Upper lobe of right lung (tissue), 1 donor: ENCODE measurements at regions not wholly inside any gene's neighbourhood (a gene's known extent, or its start where the extent isn't known, plus 50 kb on each side); places are given as distances from the start of the nearest gene placed in this dataset.
"Not testable (repeated sequence)": the region's sequence is repeated elsewhere in the genome, so short reads cannot be mapped to it uniquely, and the experiment has no call there.

Experiments
- ATAC-seq: fragments of 200-7000 bp; cut with Tn5 transposase; one replicate; pipeline ENCODE4 v1.9.1; 2020; ENCODE audit warnings: mild to moderate bottlenecking, moderate library complexity
- DNase-seq: peaks from one replicate; pipeline ENCODE4 v3.0.0-alpha.2; 2020
- H3K27ac ChIP-seq: fragments of 200-600 bp; one replicate; pipeline ENCODE4 v1.8.0; 2022
- H3K27me3 ChIP-seq: fragments of 200-600 bp; one replicate; pipeline ENCODE4 v1.8.0; 2022; ENCODE audit warnings: mild to moderate bottlenecking
- H3K36me3 ChIP-seq: fragments of 200-600 bp; one replicate; pipeline ENCODE4 v1.8.0; 2022
- H3K4me1 ChIP-seq: fragments of 200-600 bp; one replicate; pipeline ENCODE4 v1.8.0; 2022
- H3K4me3 ChIP-seq: fragments of 200-600 bp; one replicate; pipeline ENCODE4 v1.8.0; 2022; ENCODE audit warnings: mild to moderate bottlenecking
- H3K9me3 ChIP-seq: fragments of 200-600 bp; one replicate; pipeline ENCODE4 v1.8.0; 2022
- CTCF ChIP-seq: fragments of 200-600 bp; IDR thresholded peaks from one replicate; pipeline ENCODE4 v1.8.0; 2022; ENCODE audit warnings: antibody characterized with exemption
- intact Hi-C: fragments of 100-400 bp; cut with DNase I; formaldehyde crosslinking; loops from one replicate; pipeline ENCODE4 v1.11.0; 2022
- donor health status: DM: no; HTN: yes; CAD: no; lungs with severe emphysema.

GRCh38 chr3:95237783-95238182 lies 1174.9 kb downstream of the NSUN3 start:
- DNase-seq (no peak), ATAC-seq (no peak)
- no peaks in the 10 kb centered on the region for H3K4me1 ChIP-seq
- no peak overlapping the region for H3K4me3 ChIP-seq
- TF ChIP-seq CTCF, result no peak
- no peak overlapping the region for H3K27ac ChIP-seq
- intact Hi-C loops, result no loop called here
- no peaks in the 10 kb centered on the region for H3K36me3 ChIP-seq
- H3K9me3 ChIP-seq, result no peaks in the 10 kb centered on the region
- no peaks in the 10 kb centered on the region for H3K27me3 ChIP-seq

- H3K9me3 ChIP-seq, result no peaks in the 10 kb centered on the region
- intact Hi-C loops, result no loop called here
- no peaks in the 10 kb centered on the region for H3K4me1 ChIP-seq
- no peaks in the 10 kb centered on the region for H3K36me3 ChIP-seq
- no peaks in the 10 kb centered on the region for H3K27me3 ChIP-seq
- no peak for ATAC-seq
- TF ChIP-seq CTCF, result no peak
- no peak for DNase-seq
- no peak overlapping the region for H3K27ac ChIP-seq
- H3K4me3 ChIP-seq, result no peak overlapping the region
These were observed 1177.5 kb downstream of the NSUN3 start for GRCh38 chr3:95240395-95240794.

- intact Hi-C loops, H3K4me1 ChIP-seq, H3K9me3 ChIP-seq, ATAC-seq, DNase-seq, H3K27me3 ChIP-seq, H3K36me3 ChIP-seq, H3K4me3 ChIP-seq, H3K27ac ChIP-seq: not testable (repeated sequence)
These were observed 1178.4 kb downstream of the NSUN3 start for GRCh38 chr3:95241256-95241655.

GRCh38 chr3:95246413-95246812 lies 1183.6 kb downstream of the NSUN3 start:
- no peaks in the 10 kb centered on the region for H3K36me3 ChIP-seq
- no peaks in the 10 kb centered on the region for H3K9me3 ChIP-seq
- intact Hi-C loops, result no loop called here
- H3K27me3 ChIP-seq, result no peaks in the 10 kb centered on the region
- DNase-seq (no peak), ATAC-seq (no peak)
- no peak for TF ChIP-seq CTCF
- H3K4me1 ChIP-seq, result no peaks in the 10 kb centered on the region
- no peak overlapping the region for H3K4me3 ChIP-seq
- no peak overlapping the region for H3K27ac ChIP-seq

DNA sequence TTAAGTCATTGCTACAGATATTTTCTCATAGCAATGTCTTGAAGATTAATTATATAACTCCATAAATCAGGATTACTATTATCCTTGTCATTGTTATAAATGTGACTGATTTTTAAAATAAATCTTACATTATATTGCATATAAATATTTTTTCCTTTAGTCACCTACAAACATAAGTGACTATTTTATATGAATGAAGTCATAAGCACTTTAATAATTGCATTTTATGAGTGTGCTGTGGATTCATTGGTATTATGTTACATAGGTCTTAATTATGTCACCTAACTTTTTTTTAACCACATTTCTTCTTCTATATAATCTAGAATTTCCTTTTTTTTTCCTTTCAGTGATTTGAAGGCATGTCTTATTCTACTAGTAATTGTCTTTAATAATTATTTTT lies 1191.2 kb downstream of the NSUN3 start:
- Histone ChIP-seq H3K27ac (no peak overlapping the region), H3K36me3 (no peaks in the 10 kb centered on the region), H3K4me3 (no peak overlapping the region), H3K9me3 (no peaks in the 10 kb centered on the region), H3K4me1 (no peaks in the 10 kb centered on the region), H3K27me3 (no peaks in the 10 kb centered on the region)
- ATAC-seq, result no peak
- DNase-seq, result no peak
- intact Hi-C loops, result no loop called here
- no peak for TF ChIP-seq CTCF

GRCh38 chr3:95254758-95255157 lies 1191.9 kb downstream of the NSUN3 start:
- intact Hi-C loops, result no loop called here
- Histone ChIP-seq H3K9me3 (no peaks in the 10 kb centered on the region), H3K4me3 (no peak overlapping the region), H3K27ac (no peak overlapping the region), H3K4me1 (no peaks in the 10 kb centered on the region), H3K27me3 (no peaks in the 10 kb centered on the region), H3K36me3 (no peaks in the 10 kb centered on the region)
- no peak for DNase-seq
- TF ChIP-seq CTCF, result no peak
- no peak for ATAC-seq
